Caco-2 (cell line): ENCODE measurements at regions not wholly inside any gene's neighbourhood (a gene's known extent, or its start where the extent isn't known, plus 50 kb on each side); places are given as distances from the start of the nearest gene placed in this dataset.

ENCODE experiments used
- BruUV-seq: library from RNA; stranded (reverse); fragments of 400-500 nt; replicated peaks from 2 replicates; lab custom pipeline; 2021; lab: Mats Ljungman, UMichigan
- CTCF ChIA-PET: fragments of 300-600 bp; sonication (Branson Sonifier 250); formaldehyde crosslinking; loops from one replicate; lab custom pipeline; 2022; ENCODE audit warnings: antibody characterized with exemption; lab: Charles Lee
- POLR2A ChIA-PET: fragments of 300-600 bp; sonication (Branson Sonifier 250); formaldehyde crosslinking; loops from one replicate; lab custom pipeline; 2022; ENCODE audit warnings: antibody characterized with exemption; lab: Charles Lee
- DNase-seq, 2 experiments: peaks; one replicate each; pipeline versions ENCODE4 v3.0.0 to v3.0.0-alpha.2; 2020 to 2022
- H3K27me3 ChIP-seq: replicated peaks from 2 replicates; pipeline ENCODE4 v1.6.0; 2011; ENCODE audit warnings: low read length; ENCODE audit not compliant: control insufficient read depth, insufficient read depth
- H3K36me3 ChIP-seq: 2 replicates; pipeline ENCODE4 v1.5.1; 2011; ENCODE audit warnings: low read length; ENCODE audit not compliant: control insufficient read depth, insufficient read depth
- H3K4me1 ChIP-seq: fragments of 250-450 bp; sonication (Bioruptor Pico); 2 replicates; pipeline ENCODE4 v1.5.1; 2020; ENCODE audit warnings: mild to moderate bottlenecking
- H3K4me3 ChIP-seq: 2 replicates; pipeline ENCODE4 v1.5.1; 2011; ENCODE audit warnings: low read depth, mild to moderate bottlenecking, control low read depth, low read length
- H3K9me3 ChIP-seq: fragments of 250-450 bp; sonication (Bioruptor Pico); 2 replicates; pipeline ENCODE4 v1.5.1; 2020; ENCODE audit warnings: mild to moderate bottlenecking, moderate library complexity
- H3K27ac Mint-ChIP-seq: one replicate; pipeline ENCODE4 v1.8.0; 2022; ENCODE audit warnings: mixed read lengths; ENCODE audit not compliant: unreplicated experiment
- H3K27me3 Mint-ChIP-seq: one replicate; pipeline ENCODE4 v1.8.0; 2022; ENCODE audit warnings: mixed read lengths; ENCODE audit not compliant: insufficient read depth, unreplicated experiment
- H3K36me3 Mint-ChIP-seq: one replicate; pipeline ENCODE4 v1.8.0; 2022; ENCODE audit warnings: mild to moderate bottlenecking, mixed read lengths; ENCODE audit not compliant: insufficient read depth, unreplicated experiment
- H3K4me1 Mint-ChIP-seq: one replicate; pipeline ENCODE4 v1.8.0; 2022; ENCODE audit warnings: low read depth, mixed read lengths; ENCODE audit not compliant: unreplicated experiment
- H3K4me3 Mint-ChIP-seq: one replicate; pipeline ENCODE4 v1.8.0; 2022; ENCODE audit warnings: mild to moderate bottlenecking, moderate library complexity, mixed read lengths; ENCODE audit not compliant: unreplicated experiment
- H3K9me3 Mint-ChIP-seq: one replicate; pipeline ENCODE4 v1.8.0; 2022; ENCODE audit warnings: mixed read lengths; ENCODE audit not compliant: unreplicated experiment
- intact Hi-C: fragments of 100-400 bp; cut with micrococcal nuclease; formaldehyde crosslinking; loops from one replicate; pipeline ENCODE4 v1.10.0; 2022; ENCODE audit not compliant: unreplicated experiment
- TF ChIP-seq, protein P1 (sequence below), 2 experiments: fragments of 200-600 bp in 1 of 2; IDR thresholded peaks; 1 replicate in 1 of 2; 2 replicates in 1 of 2; pipeline versions ENCODE4 v1.5.1 to v1.8.0; 2011 to 2022; ENCODE audit warnings: antibody characterized with exemption in 1 of 2, control low read depth in 1 of 2, inconsistent platforms in 1 of 2, low read depth in 1 of 2, low read length in 1 of 2, mild to moderate bottlenecking in 1 of 2, moderate library complexity in 1 of 2; ENCODE audit not compliant: insufficient read depth in 1 of 2, severe bottlenecking in 1 of 2, unreplicated experiment in 1 of 2

DNA sequence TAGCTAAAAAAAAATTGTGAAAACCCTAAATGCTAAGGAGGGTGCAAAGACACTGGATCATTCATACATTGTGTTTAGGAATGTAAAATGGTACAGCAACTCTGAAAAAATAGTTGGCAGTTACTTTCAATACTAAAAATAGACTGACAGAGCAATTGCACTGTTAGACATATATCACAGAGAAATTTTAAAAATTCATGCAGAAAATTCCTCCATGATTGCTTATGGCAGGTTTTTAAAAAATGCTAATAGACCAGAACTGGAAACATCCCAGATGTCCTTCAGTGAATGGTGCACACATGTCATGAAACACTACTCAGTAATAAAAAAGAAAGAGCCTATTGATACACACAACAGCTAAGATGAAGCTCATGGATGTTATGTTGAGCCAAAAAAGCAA lies 349.8 kb upstream of the DAB2 start:
- Histone ChIP-seq H3K4me3 (no peak overlapping the region), H3K27me3 (no peaks in the 10 kb centered on the region), H3K36me3 (no peaks in the 10 kb centered on the region), H3K9me3 (no peaks in the 10 kb centered on the region), H3K4me1 (no peaks in the 10 kb centered on the region)
- CTCF ChIA-PET, result no interaction called here
- Mint-ChIP-seq H3K36me3 (no peaks in the 10 kb centered on the region), H3K27ac (no peak overlapping the region), H3K9me3 (no peaks in the 10 kb centered on the region), H3K4me1 (no peaks in the 10 kb centered on the region), H3K4me3 (no peak overlapping the region), H3K27me3 (peaks cover 2% of the 10 kb centered on the region)
- BruUV-seq, result no TSS peak
- no peak for DNase-seq
- TF ChIP-seq, protein P1, sequence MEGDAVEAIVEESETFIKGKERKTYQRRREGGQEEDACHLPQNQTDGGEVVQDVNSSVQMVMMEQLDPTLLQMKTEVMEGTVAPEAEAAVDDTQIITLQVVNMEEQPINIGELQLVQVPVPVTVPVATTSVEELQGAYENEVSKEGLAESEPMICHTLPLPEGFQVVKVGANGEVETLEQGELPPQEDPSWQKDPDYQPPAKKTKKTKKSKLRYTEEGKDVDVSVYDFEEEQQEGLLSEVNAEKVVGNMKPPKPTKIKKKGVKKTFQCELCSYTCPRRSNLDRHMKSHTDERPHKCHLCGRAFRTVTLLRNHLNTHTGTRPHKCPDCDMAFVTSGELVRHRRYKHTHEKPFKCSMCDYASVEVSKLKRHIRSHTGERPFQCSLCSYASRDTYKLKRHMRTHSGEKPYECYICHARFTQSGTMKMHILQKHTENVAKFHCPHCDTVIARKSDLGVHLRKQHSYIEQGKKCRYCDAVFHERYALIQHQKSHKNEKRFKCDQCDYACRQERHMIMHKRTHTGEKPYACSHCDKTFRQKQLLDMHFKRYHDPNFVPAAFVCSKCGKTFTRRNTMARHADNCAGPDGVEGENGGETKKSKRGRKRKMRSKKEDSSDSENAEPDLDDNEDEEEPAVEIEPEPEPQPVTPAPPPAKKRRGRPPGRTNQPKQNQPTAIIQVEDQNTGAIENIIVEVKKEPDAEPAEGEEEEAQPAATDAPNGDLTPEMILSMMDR (IDR thresholded peaks at IDR 0.05; ENCODE audit: insufficient read depth in 1 of 2, low read depth in 1 of 2, low read length in 1 of 2, severe bottlenecking in 1 of 2, unreplicated experiment in 1 of 2), result no peak
- intact Hi-C loops, result no loop called here
- POLR2A ChIA-PET, result no interaction called here

DNA sequence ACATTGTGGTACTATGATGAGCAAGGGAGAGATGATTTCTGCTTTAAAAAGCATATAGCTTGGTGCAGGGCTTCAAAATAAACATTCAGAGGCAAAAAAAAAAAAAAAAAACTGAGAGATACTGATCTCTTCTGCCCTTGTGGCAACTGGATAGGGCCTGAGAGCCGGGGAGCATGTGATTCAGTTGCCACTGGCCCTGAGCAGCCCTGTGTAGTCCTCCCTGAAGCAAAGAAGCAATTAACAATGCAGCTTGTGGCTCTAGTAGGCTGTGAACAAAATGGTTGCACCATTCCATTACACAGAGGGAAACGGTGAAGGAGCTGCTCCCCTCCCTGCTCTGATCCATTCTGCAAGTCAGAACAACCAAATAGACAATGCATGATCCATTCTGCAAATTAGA lies 347.5 kb upstream of the DAB2 start:
- H3K4me1 Mint-ChIP-seq, result no peaks in the 10 kb centered on the region
- ChIA-PET POLR2A (no interaction called here), CTCF (no interaction called here)
- no peaks in the 10 kb centered on the region for H3K9me3 Mint-ChIP-seq
- intact Hi-C loops, result no loop called here
- no TSS peak for BruUV-seq
- Histone ChIP-seq H3K9me3 (no peaks in the 10 kb centered on the region), H3K36me3 (no peaks in the 10 kb centered on the region), H3K4me3 (no peak overlapping the region), H3K4me1 (no peaks in the 10 kb centered on the region), H3K27me3 (no peaks in the 10 kb centered on the region)
- TF ChIP-seq, protein P1 (IDR thresholded peaks at IDR 0.05; ENCODE audit: insufficient read depth in 1 of 2, low read depth in 1 of 2, low read length in 1 of 2, severe bottlenecking in 1 of 2, unreplicated experiment in 1 of 2), result no peak
- H3K4me3 Mint-ChIP-seq, result no peak overlapping the region
- no peak overlapping the region for H3K27ac Mint-ChIP-seq
- H3K36me3 Mint-ChIP-seq, result no peaks in the 10 kb centered on the region
- DNase-seq, result no peak
- H3K27me3 Mint-ChIP-seq, result peaks cover 2% of the 10 kb centered on the region

DNA sequence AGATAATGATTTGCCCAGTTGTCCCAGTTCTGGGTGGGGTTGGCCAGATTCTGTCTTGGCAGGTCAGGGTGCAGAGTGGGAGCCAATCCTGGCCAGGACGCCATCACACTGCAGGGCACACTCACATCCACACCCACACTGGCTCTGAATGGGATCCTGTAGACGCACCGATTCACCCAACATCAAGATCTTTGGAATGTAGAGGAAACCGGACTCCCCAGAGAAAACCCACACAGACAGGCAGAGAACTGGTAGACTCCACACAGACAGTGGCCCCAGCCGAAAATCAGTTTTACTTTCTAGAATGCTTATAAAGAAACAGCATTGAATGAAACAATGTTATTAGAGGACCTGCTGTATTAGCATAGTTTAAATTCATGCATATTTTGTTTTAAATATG lies 343.1 kb upstream of the DAB2 start:
- H3K4me3 Mint-ChIP-seq, result no peak overlapping the region
- ChIA-PET CTCF (no interaction called here), POLR2A (no interaction called here)
- H3K27me3 Mint-ChIP-seq, result peaks cover 7% of the 10 kb centered on the region
- no peaks in the 10 kb centered on the region for H3K4me1 Mint-ChIP-seq
- H3K9me3 ChIP-seq, result no peaks in the 10 kb centered on the region
- H3K9me3 Mint-ChIP-seq, result no peaks in the 10 kb centered on the region
- H3K4me1 ChIP-seq, result no peaks in the 10 kb centered on the region
- TF ChIP-seq, protein P1 (IDR thresholded peaks at IDR 0.05; ENCODE audit: insufficient read depth in 1 of 2, low read depth in 1 of 2, low read length in 1 of 2, severe bottlenecking in 1 of 2, unreplicated experiment in 1 of 2), result no peak
- no peaks in the 10 kb centered on the region for H3K36me3 ChIP-seq
- no TSS peak for BruUV-seq
- intact Hi-C loops, result no loop called here
- DNase-seq, result no peak
- no peaks in the 10 kb centered on the region for H3K27me3 ChIP-seq
- no peak overlapping the region for H3K27ac Mint-ChIP-seq
- no peak overlapping the region for H3K4me3 ChIP-seq
- H3K36me3 Mint-ChIP-seq, result no peaks in the 10 kb centered on the region
